Mucosa of rectum (tissue), 2 donors: ENCODE measurements at regions not wholly inside any gene's neighbourhood (a gene's known extent, or its start where the extent isn't known, plus 50 kb on each side); places are given as distances from the start of the nearest gene placed in this dataset.
"Not testable (repeated sequence)": the region's sequence is repeated elsewhere in the genome, so short reads cannot be mapped to it uniquely, and the experiment has no call there.

Experiments used
- H3K27ac ChIP-seq, 2 donors: one replicate each; pipeline ENCODE4 v1.7.0; 2013; ENCODE audit warnings: inconsistent platforms in 2 of 2, low read depth in 2 of 2, low read length in 2 of 2
- H3K27me3 ChIP-seq, 2 donors: one replicate each; pipeline ENCODE4 v1.7.0; 2013; ENCODE audit warnings: low read length in 2 of 2; ENCODE audit not compliant: control insufficient read depth in 2 of 2, insufficient read depth in 2 of 2
- H3K36me3 ChIP-seq, 2 donors: one replicate each; pipeline ENCODE4 v1.7.0; 2013; ENCODE audit warnings: low read length in 2 of 2; ENCODE audit not compliant: control insufficient read depth in 2 of 2, insufficient read depth in 2 of 2
- H3K4me1 ChIP-seq, 2 donors: one replicate each; pipeline ENCODE4 v1.7.0; 2013; ENCODE audit warnings: low read length in 2 of 2, mild to moderate bottlenecking in 1 of 2; ENCODE audit not compliant: control insufficient read depth in 2 of 2, insufficient read depth in 2 of 2
- H3K4me3 ChIP-seq, 2 donors: one replicate each; pipeline ENCODE4 v1.7.0; 2013; ENCODE audit warnings: low read length in 2 of 2
- H3K9ac ChIP-seq, 2 donors: one replicate each; pipeline ENCODE4 v1.7.0; 2013; ENCODE audit warnings: low read length in 2 of 2, low read depth in 1 of 2, mild to moderate bottlenecking in 1 of 2
- H3K9me3 ChIP-seq, 2 donors: one replicate each; pipeline ENCODE4 v1.7.0; 2013; ENCODE audit warnings: low read length in 2 of 2; ENCODE audit not compliant: control insufficient read depth in 2 of 2
- donor health status: healthy.
- donor health status: Normal muscosa, but diverticular disease.

DNA sequence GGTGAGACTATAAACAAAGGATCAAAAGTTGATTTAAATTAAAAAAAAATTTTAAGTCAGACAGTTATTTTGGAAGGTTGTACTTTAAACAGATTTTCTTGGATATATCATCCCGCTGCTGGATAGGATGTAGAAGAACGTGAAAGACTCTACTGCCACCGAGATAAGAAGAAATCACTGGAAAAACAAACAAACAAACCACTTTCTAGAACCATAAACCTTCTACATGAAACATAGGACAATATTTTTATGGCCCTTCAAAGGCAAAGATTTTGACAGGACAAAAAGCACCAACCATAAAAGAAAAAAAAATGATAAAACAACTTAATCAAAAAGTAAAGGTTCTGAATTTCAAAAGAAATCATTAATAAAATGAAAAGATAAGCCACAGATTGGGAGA, 268.2 kb upstream of the DAAM1 start:
- Histone ChIP-seq H3K4me1 (no peaks in the 10 kb centered on the region), H3K9ac (no peak overlapping the region), H3K27ac (no peak overlapping the region)

DNA sequence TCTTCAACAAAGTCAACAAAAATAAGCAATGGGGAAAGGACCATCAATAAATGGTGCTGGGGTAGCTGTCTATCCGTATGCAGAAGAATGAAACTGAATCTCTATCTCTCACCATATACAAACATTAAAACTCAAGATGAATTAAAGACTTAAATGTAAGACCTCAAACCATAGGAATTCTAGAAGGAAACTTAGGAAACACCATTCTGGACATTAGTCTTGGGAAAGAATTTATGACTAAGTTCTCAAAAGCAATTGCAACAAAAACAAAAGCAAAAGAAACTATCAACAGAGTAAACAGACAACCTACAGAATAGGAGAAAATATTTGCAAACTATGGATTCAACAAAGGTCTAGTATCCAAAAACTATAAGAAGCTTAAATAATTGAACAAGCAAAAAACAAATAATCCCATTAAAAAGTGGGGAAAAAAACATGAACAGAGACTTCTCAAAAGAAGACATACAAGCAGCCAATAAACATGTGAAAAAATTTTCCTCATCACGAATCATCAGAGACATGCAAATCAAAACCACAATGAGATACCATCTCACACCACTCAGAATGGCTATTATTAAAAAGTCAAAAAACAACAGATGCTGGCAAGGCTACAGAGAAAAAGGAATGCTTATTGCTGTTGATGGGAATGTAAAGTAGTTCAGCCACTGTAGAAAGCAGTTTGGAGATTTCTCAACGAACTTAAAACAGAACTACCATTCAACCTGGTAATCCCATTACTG, 266.1 kb upstream of the DAAM1 start:
- not testable (repeated sequence) for H3K9ac ChIP-seq, H3K9me3 ChIP-seq, H3K27ac ChIP-seq, H3K27me3 ChIP-seq, H3K4me3 ChIP-seq, H3K36me3 ChIP-seq, H3K4me1 ChIP-seq

More for the DNA sequence above, 268.2 kb upstream of the DAAM1 start:
- Histone ChIP-seq H3K27me3 (no peaks in the 10 kb centered on the region), H3K4me3 (no peak overlapping the region), H3K36me3 (no peaks in the 10 kb centered on the region), H3K9me3 (no peaks in the 10 kb centered on the region)

DNA sequence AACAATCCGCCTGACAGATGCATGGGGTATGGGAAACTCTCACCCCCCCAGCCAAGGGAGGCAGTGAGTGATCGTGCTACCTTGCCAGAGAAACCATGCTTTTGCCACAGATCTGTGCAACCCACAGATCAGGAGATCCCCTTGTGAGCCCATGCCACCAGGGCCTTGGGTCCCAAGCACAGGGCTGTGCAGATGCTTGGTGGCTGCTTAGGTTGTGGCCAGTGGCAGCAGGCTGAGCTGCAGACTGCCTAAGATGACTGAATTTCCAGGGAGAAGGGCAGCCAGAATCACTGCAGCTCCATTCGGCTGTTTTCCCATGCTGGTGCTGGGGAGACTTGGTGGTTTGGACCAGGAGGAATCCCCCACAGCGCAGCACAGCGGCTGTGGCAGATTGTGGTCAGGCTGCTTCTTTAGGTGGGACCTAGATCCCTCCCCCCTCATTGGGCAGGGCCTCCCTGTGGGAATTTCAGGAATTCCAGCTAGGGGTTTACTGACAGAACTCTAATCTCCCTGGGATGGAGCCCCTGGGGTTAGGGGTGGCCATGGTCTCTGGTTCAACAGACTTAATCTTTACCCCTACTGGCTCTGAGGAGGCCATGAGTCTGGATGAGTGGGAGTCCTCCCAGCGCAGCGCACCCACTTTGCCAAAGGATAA, 264.6 kb upstream of the DAAM1 start:
- Histone ChIP-seq H3K9me3 (no peaks in the 10 kb centered on the region), H3K9ac (no peak overlapping the region), H3K36me3 (no peaks in the 10 kb centered on the region), H3K4me3 (no peak overlapping the region), H3K4me1 (no peaks in the 10 kb centered on the region), H3K27me3 (no peaks in the 10 kb centered on the region), H3K27ac (no peak overlapping the region)

DNA sequence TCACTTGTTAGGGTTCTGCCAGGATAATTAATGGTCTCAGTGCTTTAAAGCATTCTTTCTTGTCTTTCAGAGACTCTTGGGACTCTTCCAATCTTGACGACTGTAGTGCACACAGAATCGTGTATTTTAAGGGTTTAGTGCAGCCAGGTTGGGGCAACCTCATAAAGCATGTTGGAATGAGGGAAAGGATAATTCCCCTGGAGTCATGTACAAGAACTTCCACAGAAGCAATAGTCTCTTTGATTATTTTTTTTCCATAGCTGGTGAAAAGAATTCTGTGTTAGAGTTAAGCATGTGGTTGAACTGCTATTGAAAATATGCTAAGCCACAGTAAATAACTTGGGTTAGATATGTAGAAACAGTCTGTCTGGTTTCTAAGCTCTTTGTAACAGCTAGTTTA, 246.8 kb upstream of the DAAM1 start:
- Histone ChIP-seq H3K4me1 (peaks cover 7 to 14% of the 10 kb centered on the region in 2 donors), H3K9ac (no peak overlapping the region), H3K36me3 (no peaks in the 10 kb centered on the region), H3K27me3 (no peaks in the 10 kb centered on the region), H3K9me3 (no peaks in the 10 kb centered on the region), H3K4me3 (no peak overlapping the region), H3K27ac (no peak overlapping the region)

DNA sequence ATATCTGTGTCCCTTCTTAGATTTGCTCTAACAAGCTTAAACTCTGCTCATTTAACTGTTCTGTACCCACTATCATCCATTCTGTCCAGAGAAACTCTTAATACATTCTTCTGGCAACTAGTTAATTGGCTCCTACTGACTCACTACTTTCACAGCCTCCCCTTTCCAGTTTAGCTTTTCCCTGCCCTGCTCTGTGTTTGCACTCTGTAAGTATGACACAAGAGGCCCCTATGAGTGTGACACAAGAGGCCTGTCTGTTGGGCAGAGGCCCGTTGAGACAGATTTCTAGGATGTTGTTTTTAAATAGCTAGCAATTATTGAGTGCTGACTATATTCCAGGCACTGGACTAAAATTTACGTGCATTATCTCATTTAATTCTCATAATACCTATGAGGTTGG, 246.0 kb upstream of the DAAM1 start:
- H3K27me3 ChIP-seq: no peaks in the 10 kb centered on the region
- peaks cover 7 to 14% of the 10 kb centered on the region in 2 donors for H3K4me1 ChIP-seq
- no peaks in the 10 kb centered on the region for H3K9me3 ChIP-seq
- no peak overlapping the region for H3K27ac ChIP-seq
- H3K36me3 ChIP-seq: no peaks in the 10 kb centered on the region
- H3K9ac ChIP-seq: no peak overlapping the region
- no peak overlapping the region for H3K4me3 ChIP-seq

DNA sequence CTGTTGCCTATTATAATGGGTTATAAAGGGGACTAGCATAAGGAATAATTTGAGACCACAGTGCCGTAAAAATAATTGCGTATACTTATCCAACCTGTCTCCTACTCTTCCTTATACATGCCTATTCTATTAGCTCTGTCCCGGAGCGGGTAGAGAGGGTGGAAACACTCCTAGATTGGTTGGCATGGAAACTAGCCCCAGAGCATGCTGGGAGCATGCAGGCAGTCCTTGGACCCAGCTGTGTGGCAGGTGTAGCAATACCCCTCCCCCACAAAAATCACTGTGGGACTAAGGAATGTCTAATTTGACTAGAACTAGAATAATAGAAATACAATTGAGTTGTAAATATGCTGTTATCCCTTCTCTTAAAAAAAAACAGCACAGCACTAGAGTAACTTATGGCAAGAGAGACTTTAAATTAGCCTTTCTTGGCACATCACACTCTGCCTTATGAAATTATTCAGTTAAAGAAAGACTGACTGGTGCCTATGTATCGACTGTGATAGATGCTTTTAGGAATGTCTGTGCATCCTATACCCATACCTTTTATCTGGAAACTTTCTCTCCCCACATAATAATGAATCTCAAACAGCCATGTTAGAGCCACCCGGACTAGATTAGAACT, 244.0 kb upstream of the DAAM1 start:
- Histone ChIP-seq H3K36me3 (no peaks in the 10 kb centered on the region), H3K4me1 (peaks cover 7 to 14% of the 10 kb centered on the region in 2 donors), H3K4me3 (peak overlapping the region; percentile 4 to 45), H3K9me3 (no peaks in the 10 kb centered on the region), H3K27me3 (no peaks in the 10 kb centered on the region), H3K9ac (peak overlapping the region in 1 of 2 donors; percentile 36), H3K27ac (peak overlapping the region in 1 of 2 donors; percentile 33)

DNA sequence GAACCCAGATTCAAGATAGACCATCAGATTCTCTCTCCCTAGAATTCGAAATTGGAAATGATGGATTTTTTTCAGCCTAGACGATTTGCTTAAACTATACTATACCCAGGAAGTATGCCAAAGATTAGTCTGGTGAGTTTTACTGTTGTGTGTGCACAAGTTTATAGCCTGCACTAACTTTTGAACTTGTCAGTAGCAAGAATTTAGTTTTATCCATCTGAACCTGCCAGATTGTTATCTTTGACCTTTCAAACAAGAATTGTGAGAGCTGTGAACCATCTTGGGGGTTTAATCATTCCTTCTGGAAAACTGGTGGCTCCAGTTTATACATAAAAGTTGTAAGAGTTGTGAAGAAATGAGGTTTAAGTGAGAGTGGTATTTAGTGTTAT, 243.5 kb upstream of the DAAM1 start:
- H3K4me1 ChIP-seq: peaks cover 7 to 14% of the 10 kb centered on the region in 2 donors
- no peaks in the 10 kb centered on the region for H3K27me3 ChIP-seq
- H3K27ac ChIP-seq: peak overlapping the region in 1 of 2 donors; percentile 33
- H3K9me3 ChIP-seq: no peaks in the 10 kb centered on the region
- H3K9ac ChIP-seq: no peak overlapping the region
- H3K4me3 ChIP-seq: peak overlapping the region in 1 of 2 donors; percentile 4
- H3K36me3 ChIP-seq: no peaks in the 10 kb centered on the region

DNA sequence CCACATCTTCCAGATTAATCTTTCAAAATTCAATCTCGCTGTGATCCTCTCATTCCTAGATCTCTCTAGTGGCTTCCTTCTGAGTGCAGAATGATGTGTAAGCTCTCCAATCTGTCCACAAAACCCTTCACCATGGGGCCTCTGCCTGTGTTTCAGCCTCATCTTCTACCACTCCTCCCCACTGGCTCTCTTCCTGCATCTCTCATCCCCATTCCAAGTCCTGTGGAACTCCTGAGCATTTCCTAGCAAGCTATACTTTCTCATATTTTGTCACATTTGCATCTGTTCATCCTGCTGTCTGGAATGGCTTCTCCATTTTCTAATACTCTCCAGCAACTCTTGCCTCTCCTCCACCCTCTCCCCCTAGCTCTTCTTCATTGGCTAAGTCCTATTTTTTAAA, 242.0 kb upstream of the DAAM1 start:
- H3K9me3 ChIP-seq: peaks cover 0 to 4% of the 10 kb centered on the region in 2 donors
- H3K4me3 ChIP-seq: no peak overlapping the region
- H3K27me3 ChIP-seq: no peaks in the 10 kb centered on the region
- peaks cover 7 to 14% of the 10 kb centered on the region in 2 donors for H3K4me1 ChIP-seq
- no peaks in the 10 kb centered on the region for H3K36me3 ChIP-seq
- H3K27ac ChIP-seq: no peak overlapping the region
- H3K9ac ChIP-seq: no peak overlapping the region

DNA sequence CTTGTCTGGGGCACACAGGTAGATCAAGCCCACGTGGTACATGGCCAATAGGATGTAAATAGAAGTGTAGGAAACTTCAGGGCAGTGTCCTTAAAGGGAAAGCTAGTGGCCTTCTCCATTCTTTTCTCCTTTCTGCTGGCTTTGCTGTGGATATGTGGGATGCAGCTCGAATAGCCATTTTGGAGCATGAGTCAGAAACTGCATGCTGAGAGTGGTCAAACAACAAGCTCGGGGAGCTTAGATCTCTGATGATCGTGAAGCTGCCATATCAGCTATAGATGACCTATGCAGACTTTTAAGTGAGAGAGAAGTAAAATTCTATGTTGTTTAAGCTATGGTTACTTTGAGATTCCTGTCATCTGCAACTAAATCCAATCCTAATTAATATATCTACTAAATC, 241.3 kb upstream of the DAAM1 start:
- Histone ChIP-seq H3K4me3 (no peak overlapping the region), H3K27me3 (no peaks in the 10 kb centered on the region), H3K9me3 (peaks cover 0 to 4% of the 10 kb centered on the region in 2 donors), H3K4me1 (peaks cover 7 to 14% of the 10 kb centered on the region in 2 donors), H3K27ac (no peak overlapping the region), H3K36me3 (no peaks in the 10 kb centered on the region), H3K9ac (no peak overlapping the region)

DNA sequence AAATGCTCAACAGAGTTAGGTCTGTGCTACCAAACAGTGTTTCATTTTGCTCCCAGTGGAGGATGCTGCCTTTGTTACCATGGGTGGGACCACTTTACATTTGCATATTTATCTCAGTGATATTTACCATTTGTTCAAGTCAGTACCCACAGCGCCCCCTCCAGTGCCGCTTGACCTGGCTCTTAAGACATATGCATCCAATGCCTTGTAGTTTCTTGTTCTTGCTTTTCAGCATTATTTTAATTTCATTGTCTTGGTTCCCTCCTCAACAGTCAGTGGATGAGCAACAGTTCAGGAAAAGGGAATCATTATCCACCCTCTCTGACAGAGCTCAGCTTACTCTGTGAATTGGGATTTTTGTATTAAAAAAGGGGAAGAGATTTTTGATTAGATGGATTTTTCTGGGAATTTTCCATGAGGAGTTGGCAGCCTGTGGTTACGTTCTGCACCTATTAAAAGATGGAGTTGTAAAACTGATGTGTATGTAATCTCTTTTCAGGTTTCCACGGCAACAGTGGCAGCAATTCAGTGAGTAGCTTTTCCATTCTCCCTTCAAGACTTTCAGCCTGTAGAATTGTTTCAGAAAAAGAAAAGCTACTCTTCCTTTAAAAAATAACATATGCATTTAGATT, 240.5 kb upstream of the DAAM1 start:
- H3K4me1 ChIP-seq: peaks cover 7 to 14% of the 10 kb centered on the region in 2 donors
- H3K27me3 ChIP-seq: no peaks in the 10 kb centered on the region
- no peak overlapping the region for H3K9ac ChIP-seq
- H3K9me3 ChIP-seq: peaks cover 0 to 4% of the 10 kb centered on the region in 2 donors
- H3K36me3 ChIP-seq: no peaks in the 10 kb centered on the region
- H3K27ac ChIP-seq: no peak overlapping the region
- no peak overlapping the region for H3K4me3 ChIP-seq
